ENCODE measurements at regions not wholly inside any gene's neighbourhood (a gene's known extent, or its start where the extent isn't known, plus 50 kb on each side); places are given as distances from the start of the nearest gene placed in this dataset.

DNA sequence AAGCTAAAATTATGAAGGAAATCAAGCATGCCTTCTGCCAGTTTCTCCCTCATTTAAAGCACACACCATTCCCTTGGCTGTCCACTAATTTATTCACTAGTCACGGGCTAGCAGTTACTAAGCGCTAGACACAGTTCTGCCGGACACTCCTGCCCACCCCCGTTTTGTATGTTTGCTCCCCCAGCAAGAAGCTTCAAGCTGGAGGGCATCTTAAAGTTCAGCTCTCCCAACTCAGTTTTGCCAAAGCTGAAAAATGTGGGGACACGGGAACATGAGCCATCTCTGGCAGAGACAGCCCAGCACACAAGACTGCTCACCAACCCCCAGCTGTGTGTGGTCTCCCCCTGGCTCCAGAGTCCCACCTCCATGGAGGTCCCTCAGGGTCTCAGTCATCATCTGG is 263.6 kb downstream of the BRD1 start:
- DNase-seq (ENCODE audit: low read depth in 1 of 2, low spot score in 1 of 2): no peak
- H3K27ac ChIP-seq (replicated peaks): no peak overlapping the region
- H3K4me3 ChIP-seq (replicated peaks; ENCODE audit: insufficient read depth, low read length): no peak overlapping the region
- no peaks in the 10 kb centered on the region for H3K27me3 ChIP-seq (ENCODE audit: insufficient read depth, poor library complexity, severe bottlenecking)
- TF ChIP-seq, protein P1, sequence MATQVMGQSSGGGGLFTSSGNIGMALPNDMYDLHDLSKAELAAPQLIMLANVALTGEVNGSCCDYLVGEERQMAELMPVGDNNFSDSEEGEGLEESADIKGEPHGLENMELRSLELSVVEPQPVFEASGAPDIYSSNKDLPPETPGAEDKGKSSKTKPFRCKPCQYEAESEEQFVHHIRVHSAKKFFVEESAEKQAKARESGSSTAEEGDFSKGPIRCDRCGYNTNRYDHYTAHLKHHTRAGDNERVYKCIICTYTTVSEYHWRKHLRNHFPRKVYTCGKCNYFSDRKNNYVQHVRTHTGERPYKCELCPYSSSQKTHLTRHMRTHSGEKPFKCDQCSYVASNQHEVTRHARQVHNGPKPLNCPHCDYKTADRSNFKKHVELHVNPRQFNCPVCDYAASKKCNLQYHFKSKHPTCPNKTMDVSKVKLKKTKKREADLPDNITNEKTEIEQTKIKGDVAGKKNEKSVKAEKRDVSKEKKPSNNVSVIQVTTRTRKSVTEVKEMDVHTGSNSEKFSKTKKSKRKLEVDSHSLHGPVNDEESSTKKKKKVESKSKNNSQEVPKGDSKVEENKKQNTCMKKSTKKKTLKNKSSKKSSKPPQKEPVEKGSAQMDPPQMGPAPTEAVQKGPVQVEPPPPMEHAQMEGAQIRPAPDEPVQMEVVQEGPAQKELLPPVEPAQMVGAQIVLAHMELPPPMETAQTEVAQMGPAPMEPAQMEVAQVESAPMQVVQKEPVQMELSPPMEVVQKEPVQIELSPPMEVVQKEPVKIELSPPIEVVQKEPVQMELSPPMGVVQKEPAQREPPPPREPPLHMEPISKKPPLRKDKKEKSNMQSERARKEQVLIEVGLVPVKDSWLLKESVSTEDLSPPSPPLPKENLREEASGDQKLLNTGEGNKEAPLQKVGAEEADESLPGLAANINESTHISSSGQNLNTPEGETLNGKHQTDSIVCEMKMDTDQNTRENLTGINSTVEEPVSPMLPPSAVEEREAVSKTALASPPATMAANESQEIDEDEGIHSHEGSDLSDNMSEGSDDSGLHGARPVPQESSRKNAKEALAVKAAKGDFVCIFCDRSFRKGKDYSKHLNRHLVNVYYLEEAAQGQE (IDR thresholded peaks at IDR 0.05; ENCODE audit: insufficient replicate concordance, low read depth): no peak
- TF ChIP-seq SPI1 (IDR thresholded peaks at IDR 0.05; ENCODE audit: borderline replicate concordance, low read depth) (no peak), GABPA (IDR thresholded peaks at IDR 0.05; ENCODE audit: low read depth) (no peak), POLR2AphosphoS5 (IDR thresholded peaks at IDR 0.05; ENCODE audit: low read depth) (no peak)
- TF ChIP-seq, protein P2, sequence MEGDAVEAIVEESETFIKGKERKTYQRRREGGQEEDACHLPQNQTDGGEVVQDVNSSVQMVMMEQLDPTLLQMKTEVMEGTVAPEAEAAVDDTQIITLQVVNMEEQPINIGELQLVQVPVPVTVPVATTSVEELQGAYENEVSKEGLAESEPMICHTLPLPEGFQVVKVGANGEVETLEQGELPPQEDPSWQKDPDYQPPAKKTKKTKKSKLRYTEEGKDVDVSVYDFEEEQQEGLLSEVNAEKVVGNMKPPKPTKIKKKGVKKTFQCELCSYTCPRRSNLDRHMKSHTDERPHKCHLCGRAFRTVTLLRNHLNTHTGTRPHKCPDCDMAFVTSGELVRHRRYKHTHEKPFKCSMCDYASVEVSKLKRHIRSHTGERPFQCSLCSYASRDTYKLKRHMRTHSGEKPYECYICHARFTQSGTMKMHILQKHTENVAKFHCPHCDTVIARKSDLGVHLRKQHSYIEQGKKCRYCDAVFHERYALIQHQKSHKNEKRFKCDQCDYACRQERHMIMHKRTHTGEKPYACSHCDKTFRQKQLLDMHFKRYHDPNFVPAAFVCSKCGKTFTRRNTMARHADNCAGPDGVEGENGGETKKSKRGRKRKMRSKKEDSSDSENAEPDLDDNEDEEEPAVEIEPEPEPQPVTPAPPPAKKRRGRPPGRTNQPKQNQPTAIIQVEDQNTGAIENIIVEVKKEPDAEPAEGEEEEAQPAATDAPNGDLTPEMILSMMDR (IDR thresholded peaks at IDR 0.05; ENCODE audit: insufficient read depth, low read length): no peak

DNA sequence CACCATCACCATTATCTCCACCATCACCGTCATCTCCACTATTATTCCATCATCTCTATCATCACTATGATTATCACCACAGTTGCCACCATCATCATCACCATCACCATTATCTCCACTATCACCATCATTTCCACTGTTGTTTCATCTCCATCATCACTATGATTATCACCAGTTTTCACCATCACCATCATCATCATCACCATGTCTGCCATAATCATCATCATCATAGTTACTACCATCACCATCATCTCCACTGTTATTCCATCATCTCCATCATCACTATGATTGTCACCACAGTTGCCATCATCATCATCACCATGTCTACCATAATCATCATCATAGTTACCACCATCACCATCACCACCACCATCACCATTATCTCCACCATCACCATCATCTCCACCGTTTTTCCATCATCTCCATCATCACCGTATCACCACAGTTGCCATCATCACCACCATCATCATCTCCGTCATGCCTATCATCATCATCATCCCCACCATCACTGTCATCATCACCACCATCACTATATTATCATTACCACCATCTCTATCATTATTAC is 264.9 kb downstream of the BRD1 start:
- H3K27ac ChIP-seq (replicated peaks): no peak overlapping the region
- H3K4me3 ChIP-seq (replicated peaks; ENCODE audit: insufficient read depth, low read length): no peak overlapping the region
- TF ChIP-seq, protein P1 (IDR thresholded peaks at IDR 0.05; ENCODE audit: insufficient replicate concordance, low read depth): no peak
- TF ChIP-seq POLR2AphosphoS5 (IDR thresholded peaks at IDR 0.05; ENCODE audit: low read depth): no peak
- TF ChIP-seq SPI1 (IDR thresholded peaks at IDR 0.05; ENCODE audit: borderline replicate concordance, low read depth): no peak
- TF ChIP-seq, protein P2 (IDR thresholded peaks at IDR 0.05; ENCODE audit: insufficient read depth, low read length): no peak
- TF ChIP-seq GABPA (IDR thresholded peaks at IDR 0.05; ENCODE audit: low read depth): no peak
- no peak for DNase-seq (ENCODE audit: low read depth in 1 of 2, low spot score in 1 of 2)
- H3K27me3 ChIP-seq (ENCODE audit: insufficient read depth, poor library complexity, severe bottlenecking): no peaks in the 10 kb centered on the region

DNA sequence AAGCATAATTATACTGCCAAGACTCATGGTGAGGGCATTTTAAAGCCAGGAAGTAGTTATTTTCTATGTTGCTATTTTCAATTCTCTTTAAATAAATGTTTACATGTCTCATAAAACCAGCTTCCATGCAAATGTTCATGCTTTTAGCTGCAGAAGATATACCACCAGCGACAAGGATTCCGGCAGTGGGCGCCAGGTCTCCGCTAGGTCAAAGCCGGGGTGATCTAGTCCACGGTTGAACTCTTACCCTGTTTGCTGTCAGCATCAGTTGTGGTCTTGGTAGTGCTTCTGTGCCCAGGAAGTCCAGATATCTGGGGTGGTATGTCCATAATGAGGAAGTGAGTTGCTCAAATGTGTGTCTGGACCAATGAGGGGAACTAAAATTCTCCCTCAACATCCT is 265.7 kb downstream of the BRD1 start:
- no peaks in the 10 kb centered on the region for H3K27me3 ChIP-seq (ENCODE audit: insufficient read depth, poor library complexity, severe bottlenecking)
- DNase-seq (ENCODE audit: low read depth in 1 of 2, low spot score in 1 of 2): no peak
- H3K4me3 ChIP-seq (replicated peaks; ENCODE audit: insufficient read depth, low read length): no peak overlapping the region
- TF ChIP-seq SPI1 (IDR thresholded peaks at IDR 0.05; ENCODE audit: borderline replicate concordance, low read depth): 0 out of 2 replicates have a peak, but pooled peaks have one; percentile 52
- TF ChIP-seq, protein P2 (IDR thresholded peaks at IDR 0.05; ENCODE audit: insufficient read depth, low read length): no peak
- TF ChIP-seq, protein P1 (IDR thresholded peaks at IDR 0.05; ENCODE audit: insufficient replicate concordance, low read depth): no peak
- no peak overlapping the region for H3K27ac ChIP-seq (replicated peaks)

Data from HL-60 (cell line).